Breast epithelium (tissue), 3 donors: ENCODE measurements at regions not wholly inside any gene's neighbourhood (a gene's known extent, or its start where the extent isn't known, plus 50 kb on each side); places are given as distances from the start of the nearest gene placed in this dataset.
"Not testable (repeated sequence)": the region's sequence is repeated elsewhere in the genome, so short reads cannot be mapped to it uniquely, and the experiment has no call there.

Experiments
- CTCF ChIP-seq, 3 donors: fragments of 450-650 bp; IDR thresholded peaks; one replicate each; pipeline ENCODE4 v1.5.1; 2016 to 2017; ENCODE audit warnings: antibody characterized with exemption in 3 of 3, mild to moderate bottlenecking in 3 of 3, moderate library complexity in 3 of 3
- POLR2AphosphoS5 ChIP-seq, 3 donors: sonication (generic); formaldehyde crosslinking; IDR thresholded peaks; one replicate each; pipeline ENCODE4 v1.6.1; 2017; ENCODE audit warnings: antibody characterized with exemption in 3 of 3

GRCh38 chr4:9072521-9073220 lies 97.5 kb upstream of the FAM90A26 start:
- TF ChIP-seq POLR2AphosphoS5, CTCF (IDR thresholded peaks at IDR 0.05): not testable (repeated sequence)
